ENCODE measurements at regions not wholly inside any gene's neighbourhood (a gene's known extent, or its start where the extent isn't known, plus 50 kb on each side); places are given as distances from the start of the nearest gene placed in this dataset.

DNA sequence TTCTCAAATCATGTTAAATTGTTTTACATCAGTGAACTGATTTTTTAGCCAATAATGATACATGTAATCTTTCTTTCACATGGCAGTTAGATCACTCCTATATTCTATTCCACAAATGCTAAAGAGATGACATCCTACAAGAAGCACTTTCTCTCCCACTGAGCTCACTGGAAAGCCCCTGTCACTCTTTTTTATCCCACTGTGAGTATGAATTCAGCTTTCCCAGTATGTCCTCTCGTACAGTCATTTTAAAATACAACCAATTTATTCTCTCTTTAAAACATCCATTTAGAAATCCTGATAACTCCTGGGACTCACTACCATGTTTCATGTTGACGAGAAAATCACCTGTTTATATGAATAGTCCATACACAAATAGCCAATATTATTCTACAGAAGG lies 599.9 kb downstream of the SEMA5A start:
- Histone ChIP-seq H3K9me3 (ENCODE audit: low read depth) (no peaks in the 10 kb centered on the region), H3K36me3 (no peaks in the 10 kb centered on the region), H3K4me2 (no peak overlapping the region), H3F3A (ENCODE audit: low read depth) (no peaks in the 10 kb centered on the region), H3K4me3 (no peak overlapping the region), H3K27ac (no peak overlapping the region), H2AFZ (replicated peaks) (no peak overlapping the region), H3K79me2 (ENCODE audit: low read depth) (no peaks in the 10 kb centered on the region), H3K27me3 (no peaks in the 10 kb centered on the region), H3K4me1 (no peaks in the 10 kb centered on the region), H3K9ac (no peak overlapping the region), H4K20me1 (ENCODE audit: low read depth) (no peaks in the 10 kb centered on the region)
- H3K4me1 Mint-ChIP-seq = peaks cover 13% of the 10 kb centered on the region
- no peak for DNase-seq (ENCODE audit: low spot score)
- no peak overlapping the region for H3K4me3 Mint-ChIP-seq
- TF ChIP-seq, protein P1, sequence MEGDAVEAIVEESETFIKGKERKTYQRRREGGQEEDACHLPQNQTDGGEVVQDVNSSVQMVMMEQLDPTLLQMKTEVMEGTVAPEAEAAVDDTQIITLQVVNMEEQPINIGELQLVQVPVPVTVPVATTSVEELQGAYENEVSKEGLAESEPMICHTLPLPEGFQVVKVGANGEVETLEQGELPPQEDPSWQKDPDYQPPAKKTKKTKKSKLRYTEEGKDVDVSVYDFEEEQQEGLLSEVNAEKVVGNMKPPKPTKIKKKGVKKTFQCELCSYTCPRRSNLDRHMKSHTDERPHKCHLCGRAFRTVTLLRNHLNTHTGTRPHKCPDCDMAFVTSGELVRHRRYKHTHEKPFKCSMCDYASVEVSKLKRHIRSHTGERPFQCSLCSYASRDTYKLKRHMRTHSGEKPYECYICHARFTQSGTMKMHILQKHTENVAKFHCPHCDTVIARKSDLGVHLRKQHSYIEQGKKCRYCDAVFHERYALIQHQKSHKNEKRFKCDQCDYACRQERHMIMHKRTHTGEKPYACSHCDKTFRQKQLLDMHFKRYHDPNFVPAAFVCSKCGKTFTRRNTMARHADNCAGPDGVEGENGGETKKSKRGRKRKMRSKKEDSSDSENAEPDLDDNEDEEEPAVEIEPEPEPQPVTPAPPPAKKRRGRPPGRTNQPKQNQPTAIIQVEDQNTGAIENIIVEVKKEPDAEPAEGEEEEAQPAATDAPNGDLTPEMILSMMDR (IDR thresholded peaks at IDR 0.05) = no peak
- no peak for TF ChIP-seq EZH2 (IDR thresholded peaks at IDR 0.05)
- TF ChIP-seq EZH2phosphoT487 (IDR thresholded peaks at IDR 0.05) = no peak
- H3K27ac Mint-ChIP-seq = no peak overlapping the region
- H3K9me3 Mint-ChIP-seq = peaks cover 7% of the 10 kb centered on the region
- no peaks in the 10 kb centered on the region for H3K36me3 Mint-ChIP-seq
- peaks cover 2% of the 10 kb centered on the region for H3K27me3 Mint-ChIP-seq (ENCODE audit: insufficient read depth, low read depth)

DNA sequence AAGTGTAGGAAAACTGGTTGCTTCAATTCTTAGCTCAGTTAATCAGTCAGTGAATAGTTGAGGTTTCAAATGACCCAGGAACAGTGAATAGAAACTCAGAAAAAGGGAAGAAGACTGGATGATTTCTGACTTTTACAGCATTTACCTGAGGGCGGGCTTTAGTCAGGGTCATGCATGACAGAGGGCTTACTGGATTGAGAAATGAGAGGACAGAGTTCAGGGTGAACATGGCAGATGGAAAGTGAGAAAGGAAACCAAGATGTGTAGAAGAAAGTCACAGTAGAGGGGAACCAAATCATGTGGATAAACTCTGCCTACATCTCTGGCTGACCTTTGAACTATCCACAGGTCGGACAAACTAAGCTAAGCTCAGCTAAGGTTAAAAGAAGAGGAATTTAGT lies 596.0 kb downstream of the SEMA5A start:
- H3K27ac Mint-ChIP-seq = no peak overlapping the region
- H3K4me2 ChIP-seq = no peak overlapping the region
- H3K36me3 Mint-ChIP-seq = no peaks in the 10 kb centered on the region

DNA sequence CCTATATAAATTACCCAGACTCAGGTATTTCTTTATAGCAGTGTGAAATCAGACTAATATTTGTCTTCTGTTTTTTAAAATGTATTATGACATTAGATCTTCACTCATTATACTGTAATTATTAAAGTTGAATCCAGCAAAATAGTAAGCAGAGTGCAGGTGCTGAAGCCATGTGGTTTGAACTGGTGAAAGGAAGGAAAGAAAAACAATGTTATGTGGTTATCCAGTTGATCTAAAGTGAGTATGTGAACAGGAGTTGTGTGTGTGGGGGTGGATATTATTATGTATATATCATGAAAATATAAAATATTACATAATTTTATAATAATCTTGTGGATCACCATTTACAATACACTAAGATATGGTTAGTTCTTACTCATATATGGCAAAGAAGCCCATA lies 593.7 kb downstream of the SEMA5A start:
- no peak overlapping the region for H3K4me3 ChIP-seq
- no peaks in the 10 kb centered on the region for H3K9me3 ChIP-seq (ENCODE audit: low read depth)
- Mint-ChIP-seq H3K27ac (no peak overlapping the region), H3K36me3 (no peaks in the 10 kb centered on the region), H3K4me3 (no peak overlapping the region), H3K27me3 (ENCODE audit: insufficient read depth, low read depth) (no peaks in the 10 kb centered on the region), H3K9me3 (no peaks in the 10 kb centered on the region), H3K4me1 (no peaks in the 10 kb centered on the region)
- H3K36me3 ChIP-seq = no peaks in the 10 kb centered on the region
- no peaks in the 10 kb centered on the region for H3K27me3 ChIP-seq
- H3K9ac ChIP-seq = no peak overlapping the region
- TF ChIP-seq EZH2phosphoT487 (IDR thresholded peaks at IDR 0.05) = no peak
- TF ChIP-seq EZH2 (IDR thresholded peaks at IDR 0.05) = no peak
- TF ChIP-seq, protein P1 (IDR thresholded peaks at IDR 0.05) = no peak
- no peak overlapping the region for H2AFZ ChIP-seq (replicated peaks)
- H3K79me2 ChIP-seq (ENCODE audit: low read depth) = no peaks in the 10 kb centered on the region
- no peaks in the 10 kb centered on the region for H4K20me1 ChIP-seq (ENCODE audit: low read depth)
- no peak overlapping the region for H3K27ac ChIP-seq
- no peak overlapping the region for H3K4me2 ChIP-seq
- H3K4me1 ChIP-seq = peaks cover 3% of the 10 kb centered on the region
- DNase-seq (ENCODE audit: low spot score) = no peak
- no peaks in the 10 kb centered on the region for H3F3A ChIP-seq (ENCODE audit: low read depth)

More for the DNA sequence above, 596.0 kb downstream of the SEMA5A start:
- no peaks in the 10 kb centered on the region for H3K9me3 Mint-ChIP-seq
- Histone ChIP-seq H3K9me3 (ENCODE audit: low read depth) (no peaks in the 10 kb centered on the region), H4K20me1 (ENCODE audit: low read depth) (no peaks in the 10 kb centered on the region), H3F3A (ENCODE audit: low read depth) (no peaks in the 10 kb centered on the region), H3K9ac (no peak overlapping the region), H3K4me3 (no peak overlapping the region), H3K36me3 (no peaks in the 10 kb centered on the region), H2AFZ (replicated peaks) (no peak overlapping the region), H3K27me3 (no peaks in the 10 kb centered on the region), H3K79me2 (ENCODE audit: low read depth) (no peaks in the 10 kb centered on the region), H3K27ac (no peak overlapping the region), H3K4me1 (peaks cover 3% of the 10 kb centered on the region)
- TF ChIP-seq EZH2 (IDR thresholded peaks at IDR 0.05) (no peak), EZH2phosphoT487 (IDR thresholded peaks at IDR 0.05) (no peak)
- TF ChIP-seq, protein P1 (IDR thresholded peaks at IDR 0.05) = no peak
- no peak for DNase-seq (ENCODE audit: low spot score)
- peaks cover 11% of the 10 kb centered on the region for H3K4me1 Mint-ChIP-seq
- peaks cover 2% of the 10 kb centered on the region for H3K27me3 Mint-ChIP-seq (ENCODE audit: insufficient read depth, low read depth)
- H3K4me3 Mint-ChIP-seq = peak overlapping the region; percentile 13
